Transverse colon (tissue), 3 donors: ENCODE measurements at regions not wholly inside any gene's neighbourhood (a gene's known extent, or its start where the extent isn't known, plus 50 kb on each side); places are given as distances from the start of the nearest gene placed in this dataset.

ENCODE experiments used
- CTCF ChIP-seq, 5 experiments: fragments of 200-600 bp in 3 of 5; fragments of 450-650 bp in 2 of 5; sonication (generic) in 3 of 5; IDR thresholded peaks; 1 replicate in 2 of 5; 2 replicates in 3 of 5; pipeline ENCODE4 v1.5.1; 2016 to 2017; ENCODE audit warnings: antibody characterized with exemption in 5 of 5, inconsistent platforms in 3 of 5, mild to moderate bottlenecking in 2 of 5, moderate library complexity in 1 of 5
- EP300 ChIP-seq: sonication (generic); formaldehyde crosslinking; IDR thresholded peaks from one replicate; pipeline ENCODE4 v1.6.1; 2017; ENCODE audit warnings: antibody characterized with exemption, low read depth
- POLR2A ChIP-seq: fragments of 450-650 bp; IDR thresholded peaks from one replicate; pipeline ENCODE4 v1.6.1; 2016; ENCODE audit warnings: antibody characterized with exemption, mild to moderate bottlenecking, moderate library complexity

GRCh38 chr7:12827920-12828319 lies 140.5 kb downstream of the ARL4A start:
- TF ChIP-seq CTCF (IDR thresholded peaks at IDR 0.05) = no peak
- TF ChIP-seq POLR2A = no peak
- no peak for TF ChIP-seq EP300
